SK-N-SH (cell line): ENCODE measurements at regions not wholly inside any gene's neighbourhood (a gene's known extent, or its start where the extent isn't known, plus 50 kb on each side); places are given as distances from the start of the nearest gene placed in this dataset.

Source experiments
- CTCF ChIA-PET: fragments of 300-600, 350-600 bp; formaldehyde crosslinking; extraction: SDS; loops from one replicate; lab custom pipeline; 2021; lab: Yijun Ruan, JAX
- POLR2A ChIA-PET: fragments of 350-600 bp; sonication (Branson Sonifier 250); formaldehyde crosslinking; extraction: SDS; loops from one replicate; lab custom pipeline; 2020; ENCODE audit warnings: antibody characterized with exemption, inconsistent platforms; lab: Yijun Ruan, JAX
- DNase-seq: peaks from one replicate; pipeline ENCODE4 v3.0.0; 2012
- H2AFZ ChIP-seq: fragments of 200-600 bp; sonication (generic); 2 replicates; pipeline ENCODE4 v1.8.1; 2016; ENCODE audit warnings: antibody characterized with exemption, mild to moderate bottlenecking, low read depth
- H3F3A ChIP-seq: fragments of 200-600 bp; sonication (generic); replicated peaks from 2 replicates; pipeline ENCODE3; 2016; ENCODE audit warnings: antibody characterized with exemption, mild to moderate bottlenecking; ENCODE audit not compliant: insufficient read depth
- H3K27ac ChIP-seq, 2 experiments: fragments of 200-500 bp in 1 of 2; fragments of 200-600 bp in 1 of 2; sonication (Bioruptor generic) in 1 of 2; sonication (generic), shearing (Covaris generic) in 1 of 2; 2 replicates each; pipeline versions ENCODE4 v1.5.1 to v1.6.1; 2014 to 2016; ENCODE audit warnings: low read depth in 2 of 2, inconsistent platforms in 1 of 2, low read length in 1 of 2, mild to moderate bottlenecking in 1 of 2, mixed read lengths in 1 of 2
- H3K27me3 ChIP-seq: fragments of 200-600 bp; sonication (generic), shearing (Covaris generic); 2 replicates; pipeline ENCODE4 v1.6.1; 2016; ENCODE audit warnings: mixed run types; ENCODE audit not compliant: insufficient read depth
- H3K36me3 ChIP-seq, 2 experiments: fragments of 200-500 bp in 1 of 2; fragments of 200-600 bp in 1 of 2; sonication (Bioruptor generic) in 1 of 2; sonication (generic) in 1 of 2; replicated peaks in 1 of 2; 2 replicates each; pipeline versions ENCODE3 to v1.5.1; 2014 to 2016; ENCODE audit warnings: low read length in 1 of 2, mild to moderate bottlenecking in 1 of 2; ENCODE audit not compliant: insufficient read depth in 2 of 2, control insufficient read depth in 1 of 2
- H3K4me1 ChIP-seq, 2 experiments: fragments of 200-500 bp in 1 of 2; fragments of 200-600 bp in 1 of 2; sonication (Bioruptor generic) in 1 of 2; sonication (generic), shearing (Covaris generic) in 1 of 2; 2 replicates each; pipeline versions ENCODE4 v1.5.1 to v1.6.1; 2014 to 2016; ENCODE audit warnings: low read depth in 1 of 2, low read length in 1 of 2, mixed run types in 1 of 2; ENCODE audit not compliant: insufficient read depth in 2 of 2, control insufficient read depth in 1 of 2
- H3K4me2 ChIP-seq: fragments of 200-600 bp; sonication (generic), shearing (Covaris generic); 2 replicates; pipeline ENCODE4 v1.6.1; 2017; ENCODE audit warnings: mixed run types
- H3K4me3 ChIP-seq, 2 experiments: fragments of 200-500 bp in 1 of 2; fragments of 200-600 bp in 1 of 2; sonication (Bioruptor generic) in 1 of 2; sonication (generic), shearing (Covaris generic) in 1 of 2; 2 replicates each; pipeline versions ENCODE4 v1.5.1 to v1.8.1; 2014 to 2016; ENCODE audit warnings: low read depth in 2 of 2, inconsistent platforms in 1 of 2, low read length in 1 of 2, mild to moderate bottlenecking in 1 of 2, mixed read lengths in 1 of 2, moderate library complexity in 1 of 2
- H3K79me2 ChIP-seq: fragments of 200-600 bp; sonication (generic); 2 replicates; pipeline ENCODE4 v1.8.1; 2017; ENCODE audit warnings: mild to moderate bottlenecking; ENCODE audit not compliant: insufficient read depth
- H3K9ac ChIP-seq: fragments of 200-600 bp; sonication (generic); 2 replicates; pipeline ENCODE4 v1.6.1; 2017; ENCODE audit warnings: mixed run types
- H3K9me2 ChIP-seq: fragments of 200-600 bp; sonication (generic); 2 replicates; pipeline ENCODE4 v1.6.1; 2017; ENCODE audit warnings: mixed run types
- H3K9me3 ChIP-seq: fragments of 200-600 bp; sonication (generic); 2 replicates; pipeline ENCODE4 v1.6.1; 2017; ENCODE audit warnings: mixed run types, mild to moderate bottlenecking, moderate library complexity
- H4K20me1 ChIP-seq: fragments of 200-600 bp; sonication (generic); 2 replicates; pipeline ENCODE4 v1.6.1; 2017; ENCODE audit warnings: mild to moderate bottlenecking, mixed run types; ENCODE audit not compliant: insufficient read depth
- CHD2 ChIP-seq: fragments of 150-350 bp; IDR thresholded peaks from 2 replicates; pipeline ENCODE4 v1.6.1; 2018; ENCODE audit warnings: low read length; ENCODE audit not compliant: partially characterized antibody
- ELF1 ChIP-seq: IDR thresholded peaks from 2 replicates; pipeline ENCODE4 v1.4.0; 2012
- EP300 ChIP-seq, 2 experiments: IDR thresholded peaks; 2 replicates each; pipeline versions ENCODE4 v1.4.0 to v1.6.1; 2012; ENCODE audit warnings: borderline replicate concordance in 1 of 2, low read depth in 1 of 2, low read length in 1 of 2
- FOXJ3 ChIP-seq: sonication (generic); formaldehyde crosslinking; IDR thresholded peaks from 2 replicates; pipeline ENCODE4 v1.5.1; 2020; ENCODE audit warnings: mild to moderate bottlenecking, missing genetic modification reagents
- FOXM1 ChIP-seq: IDR thresholded peaks from 2 replicates; pipeline ENCODE4 v1.4.0; 2012; ENCODE audit warnings: low read depth, mild to moderate bottlenecking
- JUND ChIP-seq: IDR thresholded peaks from 2 replicates; pipeline ENCODE4 v1.4.0; 2012
- MEF2A ChIP-seq: IDR thresholded peaks from 2 replicates; pipeline ENCODE4 v1.4.0; 2012; ENCODE audit warnings: low read depth, borderline replicate concordance
- RAD21 ChIP-seq: IDR thresholded peaks from 2 replicates; pipeline ENCODE4 v1.6.1; 2012; ENCODE audit warnings: mild to moderate bottlenecking, low read length
- RFX5 ChIP-seq: IDR thresholded peaks from 2 replicates; pipeline ENCODE4 v1.6.1; 2012; ENCODE audit warnings: mild to moderate bottlenecking, improper control_type of control experiment, low read length
- RXRA ChIP-seq: IDR thresholded peaks from 2 replicates; pipeline ENCODE4 v1.4.0; 2012; ENCODE audit warnings: low read depth, mild to moderate bottlenecking, borderline replicate concordance
- SMC3 ChIP-seq: IDR thresholded peaks from 2 replicates; pipeline ENCODE4 v1.6.1; 2012; ENCODE audit warnings: low read depth, low read length, improper control_type of control experiment
- YY1 ChIP-seq: IDR thresholded peaks from 2 replicates; pipeline ENCODE4 v1.4.0; 2012; ENCODE audit warnings: low read depth, mild to moderate bottlenecking
- WGBS: methylation state at CpG from one replicate; pipeline ENCODE4 v1.1.6; 2017; ENCODE audit warnings: low lambda C conversion rate; 5-methylcytosine and 5-hydroxymethylcytosine counted together
- TF ChIP-seq, protein P1 (sequence below): fragments of 150-350 bp; IDR thresholded peaks from 2 replicates; pipeline ENCODE4 v1.6.1; 2017; ENCODE audit warnings: antibody characterized with exemption, low read length, low read depth, borderline replicate concordance
- TF ChIP-seq, protein P2 (sequence below): IDR thresholded peaks from 2 replicates; pipeline ENCODE4 v1.4.0; 2012; ENCODE audit warnings: low read depth
- TF ChIP-seq, protein P3 (sequence below): fragments of 150-350 bp; IDR thresholded peaks from 2 replicates; pipeline ENCODE4 v1.6.1; 2016; ENCODE audit warnings: mild to moderate bottlenecking, low read depth, low read length
- TF ChIP-seq, protein P4 (sequence below): IDR thresholded peaks from 2 replicates; pipeline ENCODE4 v1.6.1; 2012; ENCODE audit warnings: mild to moderate bottlenecking, low read depth, low read length, moderate library complexity

DNA sequence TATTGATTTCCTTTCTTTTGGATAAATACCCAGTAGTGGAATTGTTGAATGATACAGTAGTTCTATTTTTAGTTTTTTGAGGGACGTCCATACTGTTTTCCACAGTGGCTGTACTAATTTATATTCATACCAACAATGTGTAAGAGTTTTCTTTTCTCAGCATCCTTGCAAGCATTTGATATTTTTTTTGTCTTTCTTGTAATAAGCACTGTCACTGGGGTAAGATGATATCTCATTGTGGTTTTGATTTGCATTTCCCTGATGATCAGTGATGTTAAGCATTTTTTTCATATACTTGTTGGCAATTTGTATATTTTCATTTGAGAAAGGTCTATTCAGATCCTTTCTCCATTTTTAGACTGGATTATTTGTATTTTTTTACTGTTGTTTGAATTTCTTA is 308.7 kb downstream of the PTEN start:
- no peak for DNase-seq
- peaks cover 3% of the 10 kb centered on the region for H3F3A ChIP-seq
- H3K4me2 ChIP-seq = no peak overlapping the region
- H3K4me1 ChIP-seq = no peaks in the 10 kb centered on the region
- no peaks in the 10 kb centered on the region for H3K79me2 ChIP-seq
- no peaks in the 10 kb centered on the region for H3K9me2 ChIP-seq
- H3K27ac ChIP-seq = no peak overlapping the region
- peaks cover 0 to 8% of the 10 kb centered on the region in 2 experiments for H3K36me3 ChIP-seq
- H3K9me3 ChIP-seq = peaks cover 6% of the 10 kb centered on the region; the same call in 1 of the 2 replicates
- no peaks in the 10 kb centered on the region for H4K20me1 ChIP-seq
- no peak for TF ChIP-seq ELF1
- TF ChIP-seq YY1 = no peak
- TF ChIP-seq, protein P1, sequence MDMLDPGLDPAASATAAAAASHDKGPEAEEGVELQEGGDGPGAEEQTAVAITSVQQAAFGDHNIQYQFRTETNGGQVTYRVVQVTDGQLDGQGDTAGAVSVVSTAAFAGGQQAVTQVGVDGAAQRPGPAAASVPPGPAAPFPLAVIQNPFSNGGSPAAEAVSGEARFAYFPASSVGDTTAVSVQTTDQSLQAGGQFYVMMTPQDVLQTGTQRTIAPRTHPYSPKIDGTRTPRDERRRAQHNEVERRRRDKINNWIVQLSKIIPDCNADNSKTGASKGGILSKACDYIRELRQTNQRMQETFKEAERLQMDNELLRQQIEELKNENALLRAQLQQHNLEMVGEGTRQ = no peak
- TF ChIP-seq JUND = no peak
- TF ChIP-seq RXRA = no peak
- TF ChIP-seq RAD21 = no peak
- TF ChIP-seq, protein P2, sequence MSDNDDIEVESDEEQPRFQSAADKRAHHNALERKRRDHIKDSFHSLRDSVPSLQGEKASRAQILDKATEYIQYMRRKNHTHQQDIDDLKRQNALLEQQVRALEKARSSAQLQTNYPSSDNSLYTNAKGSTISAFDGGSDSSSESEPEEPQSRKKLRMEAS = no peak
- no peak for TF ChIP-seq FOXJ3
- no peak for TF ChIP-seq RFX5
- TF ChIP-seq, protein P3, sequence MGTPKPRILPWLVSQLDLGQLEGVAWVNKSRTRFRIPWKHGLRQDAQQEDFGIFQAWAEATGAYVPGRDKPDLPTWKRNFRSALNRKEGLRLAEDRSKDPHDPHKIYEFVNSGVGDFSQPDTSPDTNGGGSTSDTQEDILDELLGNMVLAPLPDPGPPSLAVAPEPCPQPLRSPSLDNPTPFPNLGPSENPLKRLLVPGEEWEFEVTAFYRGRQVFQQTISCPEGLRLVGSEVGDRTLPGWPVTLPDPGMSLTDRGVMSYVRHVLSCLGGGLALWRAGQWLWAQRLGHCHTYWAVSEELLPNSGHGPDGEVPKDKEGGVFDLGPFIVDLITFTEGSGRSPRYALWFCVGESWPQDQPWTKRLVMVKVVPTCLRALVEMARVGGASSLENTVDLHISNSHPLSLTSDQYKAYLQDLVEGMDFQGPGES = no peak
- TF ChIP-seq, protein P4, sequence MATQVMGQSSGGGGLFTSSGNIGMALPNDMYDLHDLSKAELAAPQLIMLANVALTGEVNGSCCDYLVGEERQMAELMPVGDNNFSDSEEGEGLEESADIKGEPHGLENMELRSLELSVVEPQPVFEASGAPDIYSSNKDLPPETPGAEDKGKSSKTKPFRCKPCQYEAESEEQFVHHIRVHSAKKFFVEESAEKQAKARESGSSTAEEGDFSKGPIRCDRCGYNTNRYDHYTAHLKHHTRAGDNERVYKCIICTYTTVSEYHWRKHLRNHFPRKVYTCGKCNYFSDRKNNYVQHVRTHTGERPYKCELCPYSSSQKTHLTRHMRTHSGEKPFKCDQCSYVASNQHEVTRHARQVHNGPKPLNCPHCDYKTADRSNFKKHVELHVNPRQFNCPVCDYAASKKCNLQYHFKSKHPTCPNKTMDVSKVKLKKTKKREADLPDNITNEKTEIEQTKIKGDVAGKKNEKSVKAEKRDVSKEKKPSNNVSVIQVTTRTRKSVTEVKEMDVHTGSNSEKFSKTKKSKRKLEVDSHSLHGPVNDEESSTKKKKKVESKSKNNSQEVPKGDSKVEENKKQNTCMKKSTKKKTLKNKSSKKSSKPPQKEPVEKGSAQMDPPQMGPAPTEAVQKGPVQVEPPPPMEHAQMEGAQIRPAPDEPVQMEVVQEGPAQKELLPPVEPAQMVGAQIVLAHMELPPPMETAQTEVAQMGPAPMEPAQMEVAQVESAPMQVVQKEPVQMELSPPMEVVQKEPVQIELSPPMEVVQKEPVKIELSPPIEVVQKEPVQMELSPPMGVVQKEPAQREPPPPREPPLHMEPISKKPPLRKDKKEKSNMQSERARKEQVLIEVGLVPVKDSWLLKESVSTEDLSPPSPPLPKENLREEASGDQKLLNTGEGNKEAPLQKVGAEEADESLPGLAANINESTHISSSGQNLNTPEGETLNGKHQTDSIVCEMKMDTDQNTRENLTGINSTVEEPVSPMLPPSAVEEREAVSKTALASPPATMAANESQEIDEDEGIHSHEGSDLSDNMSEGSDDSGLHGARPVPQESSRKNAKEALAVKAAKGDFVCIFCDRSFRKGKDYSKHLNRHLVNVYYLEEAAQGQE = no peak
- TF ChIP-seq EP300 (IDR thresholded peaks at IDR 0.05; ENCODE audit: borderline replicate concordance in 1 of 2, low read depth in 1 of 2, low read length in 1 of 2) = no peak
- TF ChIP-seq MEF2A = no peak
- no peak for TF ChIP-seq CHD2
- no peak for TF ChIP-seq FOXM1
- TF ChIP-seq SMC3 = no peak
- H3K9ac ChIP-seq = no peak overlapping the region
- no peak overlapping the region for H2AFZ ChIP-seq
- H3K27me3 ChIP-seq = no peaks in the 10 kb centered on the region
- POLR2A ChIA-PET = no interaction called here
- H3K4me3 ChIP-seq = no peak overlapping the region
- 53% methylated on average over 1 of the region's 1 CpG for WGBS
- CTCF ChIA-PET = no interaction called here
